Fibroblast of lung (primary cell): ENCODE measurements at regions not wholly inside any gene's neighbourhood (a gene's known extent, or its start where the extent isn't known, plus 50 kb on each side); places are given as distances from the start of the nearest gene placed in this dataset.

Experiments
- DNase-seq, 2 donors: peaks; one replicate each; pipeline versions ENCODE4 v3.0.0 to v3.0.0-alpha.2; 2010; ENCODE audit warnings: low read depth in 2 of 2
- H2AFZ ChIP-seq: 2 replicates; pipeline ENCODE4 v1.5.1; 2012; ENCODE audit warnings: low read length, control low read depth, inconsistent platforms
- H3K27ac ChIP-seq: 2 replicates; pipeline ENCODE4 v1.5.1; 2011; ENCODE audit warnings: low read length, control low read depth; ENCODE audit not compliant: insufficient read depth
- H3K27me3 ChIP-seq: 2 replicates; pipeline ENCODE4 v1.5.1; 2011; ENCODE audit warnings: mild to moderate bottlenecking, low read length; ENCODE audit not compliant: control insufficient read depth, insufficient read depth
- H3K36me3 ChIP-seq: 2 replicates; pipeline ENCODE4 v1.5.1; 2011; ENCODE audit warnings: low read length; ENCODE audit not compliant: control insufficient read depth, insufficient read depth
- H3K4me1 ChIP-seq: 2 replicates; pipeline ENCODE4 v1.5.1; 2011; ENCODE audit warnings: low read length; ENCODE audit not compliant: control insufficient read depth, insufficient read depth; ENCODE audit errors: extremely low read depth
- H3K4me2 ChIP-seq: 2 replicates; pipeline ENCODE4 v1.5.1; 2011; ENCODE audit warnings: low read length, control low read depth; ENCODE audit not compliant: insufficient read depth; ENCODE audit errors: extremely low read depth
- H3K4me3 ChIP-seq, 4 experiments: fragments of 200-600 bp in 1 of 4; sonication (generic) in 1 of 4; replicated peaks in 1 of 4; 2 replicates each; pipeline ENCODE4 v1.5.1; 2011 to 2016; ENCODE audit warnings: low read length in 4 of 4, low read depth in 3 of 4, mild to moderate bottlenecking in 3 of 4, control low read depth in 2 of 4, inconsistent platforms in 1 of 4, mixed read lengths in 1 of 4; ENCODE audit not compliant: insufficient read depth in 1 of 4; ENCODE audit errors: control extremely low read depth in 1 of 4
- H3K79me2 ChIP-seq: 2 replicates; pipeline ENCODE4 v1.5.1; 2012; ENCODE audit warnings: mild to moderate bottlenecking, low read length, inconsistent platforms; ENCODE audit not compliant: control insufficient read depth, insufficient read depth
- H3K9ac ChIP-seq: 2 replicates; pipeline ENCODE4 v1.5.1; 2011; ENCODE audit warnings: mild to moderate bottlenecking, low read length, control low read depth; ENCODE audit not compliant: insufficient read depth
- H3K9me3 ChIP-seq: 2 replicates; pipeline ENCODE4 v1.5.1; 2012; ENCODE audit warnings: low read depth, low read length; ENCODE audit not compliant: control insufficient read depth, insufficient read depth
- H4K20me1 ChIP-seq: 2 replicates; pipeline ENCODE4 v1.5.1; 2011; ENCODE audit warnings: low read length; ENCODE audit not compliant: control insufficient read depth, insufficient read depth; ENCODE audit errors: extremely low read depth
- CTCF ChIP-seq, 2 donors: IDR thresholded peaks in 1 of 2; conservative IDR thresholded peaks in 1 of 2; 1 replicate in 1 of 2; 2 replicates in 1 of 2; pipeline ENCODE4 v1.5.1; 2011 to 2012; ENCODE audit warnings: low read length in 2 of 2, control low read depth in 1 of 2, inconsistent platforms in 1 of 2, low read depth in 1 of 2, mild to moderate bottlenecking in 1 of 2
- EZH2 ChIP-seq: IDR thresholded peaks from 2 replicates; pipeline ENCODE4 v1.5.1; 2012; ENCODE audit warnings: low read length, control low read depth, mild to moderate bottlenecking; ENCODE audit errors: missing control alignments

GRCh38 chr14:28323366-28323765, 443.2 kb upstream of the FOXG1 start:
- no peak overlapping the region for H3K27ac ChIP-seq
- DNase-seq: no peak
- no peaks in the 10 kb centered on the region for H4K20me1 ChIP-seq
- H3K9ac ChIP-seq: no peak overlapping the region
- TF ChIP-seq CTCF (conservative IDR thresholded peaks at IDR 0.05 in 1 of 2, IDR thresholded peaks at IDR 0.05 in 1 of 2; ENCODE audit: low read depth in 1 of 2, low read length in 2 of 2): no peak
- TF ChIP-seq EZH2: no peak
- H3K36me3 ChIP-seq: no peaks in the 10 kb centered on the region
- H3K27me3 ChIP-seq: no peaks in the 10 kb centered on the region
- H3K79me2 ChIP-seq: no peaks in the 10 kb centered on the region
- H2AFZ ChIP-seq: no peak overlapping the region
- no peaks in the 10 kb centered on the region for H3K9me3 ChIP-seq
- H3K4me1 ChIP-seq: no peaks in the 10 kb centered on the region
- no peak overlapping the region for H3K4me3 ChIP-seq
- H3K4me2 ChIP-seq: no peak overlapping the region

- no peak overlapping the region for H3K9ac ChIP-seq
- no peak overlapping the region for H3K4me3 ChIP-seq
- no peak overlapping the region for H2AFZ ChIP-seq
- no peaks in the 10 kb centered on the region for H3K4me1 ChIP-seq
- no peak overlapping the region for H3K4me2 ChIP-seq
- peak in 1 of 2 donors; percentile 32 for DNase-seq
- H3K27ac ChIP-seq: no peak overlapping the region
- H3K36me3 ChIP-seq: no peaks in the 10 kb centered on the region
- TF ChIP-seq EZH2 (no peak), CTCF (conservative IDR thresholded peaks at IDR 0.05 in 1 of 2, IDR thresholded peaks at IDR 0.05 in 1 of 2; ENCODE audit: low read depth in 1 of 2, low read length in 2 of 2) (no peak)
- no peaks in the 10 kb centered on the region for H3K27me3 ChIP-seq
- H3K9me3 ChIP-seq: no peaks in the 10 kb centered on the region
- no peaks in the 10 kb centered on the region for H4K20me1 ChIP-seq
- no peaks in the 10 kb centered on the region for H3K79me2 ChIP-seq
These were observed 442.4 kb upstream of the FOXG1 start for GRCh38 chr14:28323951-28324741.

GRCh38 chr14:28340816-28341215, 425.8 kb upstream of the FOXG1 start:
- no peaks in the 10 kb centered on the region for H3K4me1 ChIP-seq
- H3K4me2 ChIP-seq: no peak overlapping the region
- H3K27ac ChIP-seq: no peak overlapping the region
- no peaks in the 10 kb centered on the region for H3K79me2 ChIP-seq
- no peaks in the 10 kb centered on the region for H3K36me3 ChIP-seq
- no peaks in the 10 kb centered on the region for H4K20me1 ChIP-seq
- H2AFZ ChIP-seq: no peak overlapping the region
- H3K4me3 ChIP-seq: no peak overlapping the region
- TF ChIP-seq CTCF (conservative IDR thresholded peaks at IDR 0.05 in 1 of 2, IDR thresholded peaks at IDR 0.05 in 1 of 2; ENCODE audit: low read depth in 1 of 2, low read length in 2 of 2) (no peak), EZH2 (no peak)
- DNase-seq: no peak
- H3K9me3 ChIP-seq: no peaks in the 10 kb centered on the region
- H3K9ac ChIP-seq: no peak overlapping the region
- H3K27me3 ChIP-seq: no peaks in the 10 kb centered on the region
